SK-N-SH (cell line): ENCODE measurements at regions not wholly inside any gene's neighbourhood (a gene's known extent, or its start where the extent isn't known, plus 50 kb on each side); places are given as distances from the start of the nearest gene placed in this dataset.

Experiments used
- CTCF ChIA-PET: fragments of 300-600, 350-600 bp; formaldehyde crosslinking; extraction: SDS; loops from one replicate; lab custom pipeline; 2021; lab: Yijun Ruan, JAX
- POLR2A ChIA-PET: fragments of 350-600 bp; sonication (Branson Sonifier 250); formaldehyde crosslinking; extraction: SDS; loops from one replicate; lab custom pipeline; 2020; ENCODE audit warnings: antibody characterized with exemption, inconsistent platforms; lab: Yijun Ruan, JAX
- DNase-seq: peaks from one replicate; pipeline ENCODE4 v3.0.0; 2012
- H2AFZ ChIP-seq: fragments of 200-600 bp; sonication (generic); 2 replicates; pipeline ENCODE4 v1.8.1; 2016; ENCODE audit warnings: antibody characterized with exemption, mild to moderate bottlenecking, low read depth
- H3F3A ChIP-seq: fragments of 200-600 bp; sonication (generic); replicated peaks from 2 replicates; pipeline ENCODE3; 2016; ENCODE audit warnings: antibody characterized with exemption, mild to moderate bottlenecking; ENCODE audit not compliant: insufficient read depth
- H3K27ac ChIP-seq, 2 experiments: fragments of 200-500 bp in 1 of 2; fragments of 200-600 bp in 1 of 2; sonication (Bioruptor generic) in 1 of 2; sonication (generic), shearing (Covaris generic) in 1 of 2; 2 replicates each; pipeline versions ENCODE4 v1.5.1 to v1.6.1; 2014 to 2016; ENCODE audit warnings: low read depth in 2 of 2, inconsistent platforms in 1 of 2, low read length in 1 of 2, mild to moderate bottlenecking in 1 of 2, mixed read lengths in 1 of 2
- H3K27me3 ChIP-seq: fragments of 200-600 bp; sonication (generic), shearing (Covaris generic); 2 replicates; pipeline ENCODE4 v1.6.1; 2016; ENCODE audit warnings: mixed run types; ENCODE audit not compliant: insufficient read depth
- H3K36me3 ChIP-seq, 2 experiments: fragments of 200-500 bp in 1 of 2; fragments of 200-600 bp in 1 of 2; sonication (Bioruptor generic) in 1 of 2; sonication (generic) in 1 of 2; replicated peaks in 1 of 2; 2 replicates each; pipeline versions ENCODE3 to v1.5.1; 2014 to 2016; ENCODE audit warnings: low read length in 1 of 2, mild to moderate bottlenecking in 1 of 2; ENCODE audit not compliant: insufficient read depth in 2 of 2, control insufficient read depth in 1 of 2
- H3K4me1 ChIP-seq, 2 experiments: fragments of 200-500 bp in 1 of 2; fragments of 200-600 bp in 1 of 2; sonication (Bioruptor generic) in 1 of 2; sonication (generic), shearing (Covaris generic) in 1 of 2; 2 replicates each; pipeline versions ENCODE4 v1.5.1 to v1.6.1; 2014 to 2016; ENCODE audit warnings: low read depth in 1 of 2, low read length in 1 of 2, mixed run types in 1 of 2; ENCODE audit not compliant: insufficient read depth in 2 of 2, control insufficient read depth in 1 of 2
- H3K4me2 ChIP-seq: fragments of 200-600 bp; sonication (generic), shearing (Covaris generic); 2 replicates; pipeline ENCODE4 v1.6.1; 2017; ENCODE audit warnings: mixed run types
- H3K4me3 ChIP-seq, 2 experiments: fragments of 200-500 bp in 1 of 2; fragments of 200-600 bp in 1 of 2; sonication (Bioruptor generic) in 1 of 2; sonication (generic), shearing (Covaris generic) in 1 of 2; 2 replicates each; pipeline versions ENCODE4 v1.5.1 to v1.8.1; 2014 to 2016; ENCODE audit warnings: low read depth in 2 of 2, inconsistent platforms in 1 of 2, low read length in 1 of 2, mild to moderate bottlenecking in 1 of 2, mixed read lengths in 1 of 2, moderate library complexity in 1 of 2
- H3K79me2 ChIP-seq: fragments of 200-600 bp; sonication (generic); 2 replicates; pipeline ENCODE4 v1.8.1; 2017; ENCODE audit warnings: mild to moderate bottlenecking; ENCODE audit not compliant: insufficient read depth
- H3K9ac ChIP-seq: fragments of 200-600 bp; sonication (generic); 2 replicates; pipeline ENCODE4 v1.6.1; 2017; ENCODE audit warnings: mixed run types
- H3K9me2 ChIP-seq: fragments of 200-600 bp; sonication (generic); 2 replicates; pipeline ENCODE4 v1.6.1; 2017; ENCODE audit warnings: mixed run types
- H3K9me3 ChIP-seq: fragments of 200-600 bp; sonication (generic); 2 replicates; pipeline ENCODE4 v1.6.1; 2017; ENCODE audit warnings: mixed run types, mild to moderate bottlenecking, moderate library complexity
- H4K20me1 ChIP-seq: fragments of 200-600 bp; sonication (generic); 2 replicates; pipeline ENCODE4 v1.6.1; 2017; ENCODE audit warnings: mild to moderate bottlenecking, mixed run types; ENCODE audit not compliant: insufficient read depth
- EZH2phosphoT487 ChIP-seq: fragments of 200-600 bp; sonication (generic); IDR thresholded peaks from 2 replicates; pipeline ENCODE4 v1.6.1; 2017; ENCODE audit warnings: low read depth, mixed run types, mild to moderate bottlenecking, antibody characterized with exemption, moderate library complexity, borderline replicate concordance
- FOXJ3 ChIP-seq: sonication (generic); formaldehyde crosslinking; IDR thresholded peaks from 2 replicates; pipeline ENCODE4 v1.5.1; 2020; ENCODE audit warnings: mild to moderate bottlenecking, missing genetic modification reagents
- GATA2 ChIP-seq: sonication (generic); formaldehyde crosslinking; IDR thresholded peaks from 2 replicates; pipeline ENCODE4 v1.5.0; 2020; ENCODE audit warnings: mild to moderate bottlenecking, missing genetic modification reagents
- MEF2A ChIP-seq: IDR thresholded peaks from 2 replicates; pipeline ENCODE4 v1.4.0; 2012; ENCODE audit warnings: low read depth, borderline replicate concordance
- RAD21 ChIP-seq: IDR thresholded peaks from 2 replicates; pipeline ENCODE4 v1.6.1; 2012; ENCODE audit warnings: mild to moderate bottlenecking, low read length
- RCOR1 ChIP-seq: fragments of 150-350 bp; IDR thresholded peaks from 2 replicates; pipeline ENCODE4 v1.6.1; 2017; ENCODE audit warnings: antibody characterized with exemption, low read length
- RFX5 ChIP-seq: IDR thresholded peaks from 2 replicates; pipeline ENCODE4 v1.6.1; 2012; ENCODE audit warnings: mild to moderate bottlenecking, improper control_type of control experiment, low read length
- RXRA ChIP-seq: IDR thresholded peaks from 2 replicates; pipeline ENCODE4 v1.4.0; 2012; ENCODE audit warnings: low read depth, mild to moderate bottlenecking, borderline replicate concordance
- SIN3A ChIP-seq: IDR thresholded peaks from 2 replicates; pipeline ENCODE4 v1.6.1; 2012; ENCODE audit warnings: low read depth, mild to moderate bottlenecking, low read length, moderate library complexity, borderline replicate concordance
- TEAD4 ChIP-seq: IDR thresholded peaks from 2 replicates; pipeline ENCODE4 v1.4.0; 2012; ENCODE audit warnings: mild to moderate bottlenecking, borderline replicate concordance; ENCODE audit not compliant: insufficient read depth
- YY1 ChIP-seq: IDR thresholded peaks from 2 replicates; pipeline ENCODE4 v1.4.0; 2012; ENCODE audit warnings: low read depth, mild to moderate bottlenecking
- WGBS: methylation state at CpG from one replicate; pipeline ENCODE4 v1.1.6; 2017; ENCODE audit warnings: low lambda C conversion rate; 5-methylcytosine and 5-hydroxymethylcytosine counted together
- TF ChIP-seq, protein P1 (sequence below): IDR thresholded peaks from 2 replicates; pipeline ENCODE4; 2012
- TF ChIP-seq, protein P2 (sequence below): IDR thresholded peaks from 2 replicates; pipeline ENCODE4 v1.4.0; 2012; ENCODE audit warnings: low read depth, borderline replicate concordance
- TF ChIP-seq, protein P3 (sequence below): IDR thresholded peaks from 2 replicates; pipeline ENCODE4 v1.6.1; 2012; ENCODE audit warnings: mild to moderate bottlenecking, low read depth, low read length, moderate library complexity
- TF ChIP-seq, protein P4 (sequence below): IDR thresholded peaks from 2 replicates; pipeline ENCODE4 v1.4.0; 2012; ENCODE audit warnings: low read depth, borderline replicate concordance

DNA sequence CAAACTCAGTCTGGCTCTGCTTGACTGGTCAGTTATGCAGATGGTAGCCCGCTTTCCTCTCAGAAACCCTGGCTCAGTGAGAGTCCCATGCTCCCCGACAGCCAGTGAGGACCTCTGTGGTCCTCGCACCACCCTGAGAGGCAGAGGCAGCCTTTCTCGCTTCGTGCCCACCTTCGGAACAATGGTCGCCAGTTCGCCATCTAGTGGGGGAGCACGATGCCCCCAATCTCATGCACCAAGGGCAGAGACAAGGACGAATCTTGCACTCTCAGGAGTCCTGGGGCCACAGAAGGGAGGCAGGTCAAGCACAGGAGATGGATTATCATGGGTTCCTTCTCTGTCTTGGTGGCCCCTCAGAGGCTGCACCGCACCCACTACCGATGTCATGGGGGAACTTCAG, 75.2 kb downstream of the RHCG start:
- Histone ChIP-seq H2AFZ (no peak overlapping the region), H3K27me3 (no peaks in the 10 kb centered on the region), H3K79me2 (no peaks in the 10 kb centered on the region), H3K9me2 (no peaks in the 10 kb centered on the region), H3K27ac (no peak overlapping the region), H3K36me3 (no peaks in the 10 kb centered on the region), H3F3A (peaks cover 1% of the 10 kb centered on the region), H3K4me3 (no peak overlapping the region), H3K9ac (no peak overlapping the region), H3K4me1 (no peaks in the 10 kb centered on the region; a peak in 1 of 4 replicates), H3K9me3 (no peaks in the 10 kb centered on the region), H4K20me1 (peaks cover 27% of the 10 kb centered on the region; the same call in 1 of the 2 replicates), H3K4me2 (no peak overlapping the region)
- ChIA-PET CTCF (interaction anchor here (1.1 to 18.5 kb wide), 6 partner anchors 7 to 62 kb away, joined by 3 to 618 read pairs (median 8); no protein-coding TSS in a partner anchor), POLR2A (no interaction called here)
- WGBS, result 79% methylated on average over 12 of the region's 12 CpGs
- no peak for DNase-seq
- TF ChIP-seq SIN3A, result no peak
- TF ChIP-seq, protein P1, sequence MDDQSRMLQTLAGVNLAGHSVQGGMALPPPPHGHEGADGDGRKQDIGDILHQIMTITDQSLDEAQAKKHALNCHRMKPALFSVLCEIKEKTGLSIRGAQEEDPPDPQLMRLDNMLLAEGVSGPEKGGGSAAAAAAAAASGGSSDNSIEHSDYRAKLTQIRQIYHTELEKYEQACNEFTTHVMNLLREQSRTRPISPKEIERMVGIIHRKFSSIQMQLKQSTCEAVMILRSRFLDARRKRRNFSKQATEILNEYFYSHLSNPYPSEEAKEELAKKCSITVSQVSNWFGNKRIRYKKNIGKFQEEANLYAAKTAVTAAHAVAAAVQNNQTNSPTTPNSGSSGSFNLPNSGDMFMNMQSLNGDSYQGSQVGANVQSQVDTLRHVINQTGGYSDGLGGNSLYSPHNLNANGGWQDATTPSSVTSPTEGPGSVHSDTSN, result no peak
- no peak for TF ChIP-seq GATA2 (CRISPR knock-in tag)
- no peak for TF ChIP-seq RAD21
- TF ChIP-seq, protein P2, sequence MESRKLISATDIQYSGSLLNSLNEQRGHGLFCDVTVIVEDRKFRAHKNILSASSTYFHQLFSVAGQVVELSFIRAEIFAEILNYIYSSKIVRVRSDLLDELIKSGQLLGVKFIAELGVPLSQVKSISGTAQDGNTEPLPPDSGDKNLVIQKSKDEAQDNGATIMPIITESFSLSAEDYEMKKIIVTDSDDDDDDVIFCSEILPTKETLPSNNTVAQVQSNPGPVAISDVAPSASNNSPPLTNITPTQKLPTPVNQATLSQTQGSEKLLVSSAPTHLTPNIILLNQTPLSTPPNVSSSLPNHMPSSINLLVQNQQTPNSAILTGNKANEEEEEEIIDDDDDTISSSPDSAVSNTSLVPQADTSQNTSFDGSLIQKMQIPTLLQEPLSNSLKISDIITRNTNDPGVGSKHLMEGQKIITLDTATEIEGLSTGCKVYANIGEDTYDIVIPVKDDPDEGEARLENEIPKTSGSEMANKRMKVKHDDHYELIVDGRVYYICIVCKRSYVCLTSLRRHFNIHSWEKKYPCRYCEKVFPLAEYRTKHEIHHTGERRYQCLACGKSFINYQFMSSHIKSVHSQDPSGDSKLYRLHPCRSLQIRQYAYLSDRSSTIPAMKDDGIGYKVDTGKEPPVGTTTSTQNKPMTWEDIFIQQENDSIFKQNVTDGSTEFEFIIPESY, result no peak
- no peak for TF ChIP-seq TEAD4
- TF ChIP-seq, protein P3, sequence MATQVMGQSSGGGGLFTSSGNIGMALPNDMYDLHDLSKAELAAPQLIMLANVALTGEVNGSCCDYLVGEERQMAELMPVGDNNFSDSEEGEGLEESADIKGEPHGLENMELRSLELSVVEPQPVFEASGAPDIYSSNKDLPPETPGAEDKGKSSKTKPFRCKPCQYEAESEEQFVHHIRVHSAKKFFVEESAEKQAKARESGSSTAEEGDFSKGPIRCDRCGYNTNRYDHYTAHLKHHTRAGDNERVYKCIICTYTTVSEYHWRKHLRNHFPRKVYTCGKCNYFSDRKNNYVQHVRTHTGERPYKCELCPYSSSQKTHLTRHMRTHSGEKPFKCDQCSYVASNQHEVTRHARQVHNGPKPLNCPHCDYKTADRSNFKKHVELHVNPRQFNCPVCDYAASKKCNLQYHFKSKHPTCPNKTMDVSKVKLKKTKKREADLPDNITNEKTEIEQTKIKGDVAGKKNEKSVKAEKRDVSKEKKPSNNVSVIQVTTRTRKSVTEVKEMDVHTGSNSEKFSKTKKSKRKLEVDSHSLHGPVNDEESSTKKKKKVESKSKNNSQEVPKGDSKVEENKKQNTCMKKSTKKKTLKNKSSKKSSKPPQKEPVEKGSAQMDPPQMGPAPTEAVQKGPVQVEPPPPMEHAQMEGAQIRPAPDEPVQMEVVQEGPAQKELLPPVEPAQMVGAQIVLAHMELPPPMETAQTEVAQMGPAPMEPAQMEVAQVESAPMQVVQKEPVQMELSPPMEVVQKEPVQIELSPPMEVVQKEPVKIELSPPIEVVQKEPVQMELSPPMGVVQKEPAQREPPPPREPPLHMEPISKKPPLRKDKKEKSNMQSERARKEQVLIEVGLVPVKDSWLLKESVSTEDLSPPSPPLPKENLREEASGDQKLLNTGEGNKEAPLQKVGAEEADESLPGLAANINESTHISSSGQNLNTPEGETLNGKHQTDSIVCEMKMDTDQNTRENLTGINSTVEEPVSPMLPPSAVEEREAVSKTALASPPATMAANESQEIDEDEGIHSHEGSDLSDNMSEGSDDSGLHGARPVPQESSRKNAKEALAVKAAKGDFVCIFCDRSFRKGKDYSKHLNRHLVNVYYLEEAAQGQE, result no peak
- no peak for TF ChIP-seq RXRA
- TF ChIP-seq, protein P4, sequence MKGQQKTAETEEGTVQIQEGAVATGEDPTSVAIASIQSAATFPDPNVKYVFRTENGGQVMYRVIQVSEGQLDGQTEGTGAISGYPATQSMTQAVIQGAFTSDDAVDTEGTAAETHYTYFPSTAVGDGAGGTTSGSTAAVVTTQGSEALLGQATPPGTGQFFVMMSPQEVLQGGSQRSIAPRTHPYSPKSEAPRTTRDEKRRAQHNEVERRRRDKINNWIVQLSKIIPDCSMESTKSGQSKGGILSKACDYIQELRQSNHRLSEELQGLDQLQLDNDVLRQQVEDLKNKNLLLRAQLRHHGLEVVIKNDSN, result no peak
- TF ChIP-seq FOXJ3, result no peak
- TF ChIP-seq RFX5, result no peak
- no peak for TF ChIP-seq RCOR1
- TF ChIP-seq YY1, result no peak
- TF ChIP-seq EZH2phosphoT487, result no peak
- no peak for TF ChIP-seq MEF2A
